ENCODE measurements at regions not wholly inside any gene's neighbourhood (a gene's known extent, or its start where the extent isn't known, plus 50 kb on each side); places are given as distances from the start of the nearest gene placed in this dataset.

GRCh38 chr14:80005561-80005960 is 205.7 kb downstream of the DIO2 start:
- H3K36me3 ChIP-seq (ENCODE audit: control insufficient read depth in 1 of 2, insufficient read depth in 2 of 2, low read length in 2 of 2) = no peaks in the 10 kb centered on the region
- CTCF ChIA-PET = no interaction called here
- H3K27ac ChIP-seq (ENCODE audit: low read depth, low read length) = no peak overlapping the region
- no peak overlapping the region for H3K4me2 ChIP-seq (ENCODE audit: low read length)
- H4K20me1 ChIP-seq (ENCODE audit: insufficient read depth) = no peaks in the 10 kb centered on the region; the same call in 1 of the 2 replicates
- no TSS peak for BruUV-seq (replicated peaks)
- ATAC-seq (no peak), DNase-seq (ENCODE audit: low read depth, low spot score) (no peak)
- RAD21 ChIA-PET (ENCODE audit: low non-redundant PET in 1 of 2, low total read pairs in 2 of 2, uncharacterized antibody in 2 of 2, unreplicated experiment in 2 of 2) = no interaction called here
- TF ChIP-seq SRF (IDR thresholded peaks at IDR 0.05; ENCODE audit: low read depth) = no peak
- H3K4me1 ChIP-seq (ENCODE audit: control insufficient read depth in 1 of 2, insufficient read depth in 2 of 2, low read length in 2 of 2) = no peaks in the 10 kb centered on the region
- no peak overlapping the region for H2AFZ ChIP-seq (ENCODE audit: low read depth, low read length, poor library complexity, severe bottlenecking)
- no peak overlapping the region for H3K4me3 ChIP-seq (replicated peaks in 1 of 2; ENCODE audit: low read depth in 1 of 2, low read length in 2 of 2)
- no peak overlapping the region for H3K9ac ChIP-seq (ENCODE audit: low read length)
- intact Hi-C loops (cut with micrococcal nuclease) = no loop called here
- H3K9me3 ChIP-seq (ENCODE audit: control insufficient read depth in 1 of 2, insufficient read depth in 1 of 2, low read depth in 1 of 2, low read length in 2 of 2) = peaks cover 0 to 3% of the 10 kb centered on the region in 2 experiments; a peak in 3 of 4 replicates
- POLR2A ChIA-PET = no interaction called here
- H3K79me2 ChIP-seq (ENCODE audit: insufficient read depth, low read length) = no peaks in the 10 kb centered on the region
- no peaks in the 10 kb centered on the region for H3K9me2 ChIP-seq (ENCODE audit: insufficient read depth)
- no peaks in the 10 kb centered on the region for H3K27me3 ChIP-seq (ENCODE audit: insufficient read depth, low read length)

- no peaks in the 10 kb centered on the region; the same call in 1 of the 2 replicates for H4K20me1 ChIP-seq (ENCODE audit: insufficient read depth)
- ChIA-PET POLR2A (no interaction called here), RAD21 (ENCODE audit: low non-redundant PET in 1 of 2, low total read pairs in 2 of 2, uncharacterized antibody in 2 of 2, unreplicated experiment in 2 of 2) (no interaction called here), CTCF (no interaction called here)
- DNase-seq (ENCODE audit: low read depth, low spot score) = no peak
- no TSS peak for BruUV-seq (replicated peaks)
- no peak overlapping the region for H3K9ac ChIP-seq (ENCODE audit: low read length)
- H3K36me3 ChIP-seq (ENCODE audit: control insufficient read depth in 1 of 2, insufficient read depth in 2 of 2, low read length in 2 of 2) = no peaks in the 10 kb centered on the region
- no peaks in the 10 kb centered on the region for H3K27me3 ChIP-seq (ENCODE audit: insufficient read depth, low read length)
- H2AFZ ChIP-seq (ENCODE audit: low read depth, low read length, poor library complexity, severe bottlenecking) = no peak overlapping the region
- no peaks in the 10 kb centered on the region for H3K9me2 ChIP-seq (ENCODE audit: insufficient read depth)
- no peaks in the 10 kb centered on the region for H3K79me2 ChIP-seq (ENCODE audit: insufficient read depth, low read length)
- intact Hi-C loops (cut with micrococcal nuclease) = no loop called here
- H3K27ac ChIP-seq (ENCODE audit: low read depth, low read length) = no peak overlapping the region
- ATAC-seq = no peak
- no peak overlapping the region for H3K4me2 ChIP-seq (ENCODE audit: low read length)
- H3K9me3 ChIP-seq (ENCODE audit: control insufficient read depth in 1 of 2, insufficient read depth in 1 of 2, low read depth in 1 of 2, low read length in 2 of 2) = peaks cover 0 to 4% of the 10 kb centered on the region in 2 experiments; a peak in 3 of 4 replicates
- no peaks in the 10 kb centered on the region for H3K4me1 ChIP-seq (ENCODE audit: control insufficient read depth in 1 of 2, insufficient read depth in 2 of 2, low read length in 2 of 2)
- H3K4me3 ChIP-seq (replicated peaks in 1 of 2; ENCODE audit: low read depth in 1 of 2, low read length in 2 of 2) = no peak overlapping the region
- no peak for TF ChIP-seq CTCF (IDR thresholded peaks at IDR 0.05 in 2 of 3, conservative IDR thresholded peaks at IDR 0.05 in 1 of 3; ENCODE audit: borderline replicate concordance in 1 of 3, insufficient read depth in 1 of 3, low read depth in 2 of 3, low read length in 2 of 3)
- no peak for TF ChIP-seq FOSL1 (IDR thresholded peaks at IDR 0.05; ENCODE audit: low read depth)
- TF ChIP-seq YY1 (IDR thresholded peaks at IDR 0.05; ENCODE audit: extremely low read depth, insufficient replicate concordance, low read depth, low read length) = no peak
- TF ChIP-seq SRF (IDR thresholded peaks at IDR 0.05; ENCODE audit: low read depth) = no peak
- TF ChIP-seq EZH2phosphoT487 (IDR thresholded peaks at IDR 0.05; ENCODE audit: borderline replicate concordance) = no peak
- TF ChIP-seq CBX3 (IDR thresholded peaks at IDR 0.05; ENCODE audit: low read depth) = no peak
- TF ChIP-seq ELF1 (IDR thresholded peaks at IDR 0.05; ENCODE audit: borderline replicate concordance, low read depth) = no peak
- TF ChIP-seq ATF3 (IDR thresholded peaks at IDR 0.05) = no peak
- no peak for TF ChIP-seq SP1 (IDR thresholded peaks at IDR 0.05; ENCODE audit: low read depth)
- no peak for TF ChIP-seq POLR2AphosphoS5 (IDR thresholded peaks at IDR 0.05; ENCODE audit: low read depth, low read length)
- TF ChIP-seq REST (IDR thresholded peaks at IDR 0.05; ENCODE audit: low read depth) = no peak
- TF ChIP-seq JUND (IDR thresholded peaks at IDR 0.05) = no peak
- TF ChIP-seq RAD21 (IDR thresholded peaks at IDR 0.05; ENCODE audit: low read depth) = no peak
Observed at GRCh38 chr14:80004871-80005270, 206.4 kb downstream of the DIO2 start.

Measured in HCT116 (cell line).